ENCODE measurements at regions not wholly inside any gene's neighbourhood (a gene's known extent, or its start where the extent isn't known, plus 50 kb on each side); places are given as distances from the start of the nearest gene placed in this dataset.

- TF ChIP-seq REST (IDR thresholded peaks at IDR 0.05; ENCODE audit: borderline replicate concordance) (no peak), REST (CRISPR knock-in tag; IDR thresholded peaks at IDR 0.05; ENCODE audit: low read depth) (no peak), CEBPB (tag; IDR thresholded peaks at IDR 0.05) (no peak)
These were observed 105.5 kb downstream of the COPS8 start (continued) for GRCh38 chr2:237190966-237191713.
